ENCODE measurements at regions not wholly inside any gene's neighbourhood (a gene's known extent, or its start where the extent isn't known, plus 50 kb on each side); places are given as distances from the start of the nearest gene placed in this dataset.

- TF ChIP-seq TEAD4 (IDR thresholded peaks at IDR 0.05): no peak
- no peak for TF ChIP-seq CREB1 (IDR thresholded peaks at IDR 0.05; ENCODE audit: low read depth)
- TF ChIP-seq MAX (IDR thresholded peaks at IDR 0.05): no peak
- TF ChIP-seq CEBPB (IDR thresholded peaks at IDR 0.05): no peak
- no peak for TF ChIP-seq REST (IDR thresholded peaks at IDR 0.05; ENCODE audit: low read depth)
- TF ChIP-seq ZBTB7A (IDR thresholded peaks at IDR 0.05; ENCODE audit: low read depth): no peak
- no peak for TF ChIP-seq NFIC (IDR thresholded peaks at IDR 0.05)
- no peak for TF ChIP-seq TCF12 (IDR thresholded peaks at IDR 0.05; ENCODE audit: low read depth)
- no peak for TF ChIP-seq USF1 (IDR thresholded peaks at IDR 0.05)
- no peak for TF ChIP-seq YY1 (IDR thresholded peaks at IDR 0.05; ENCODE audit: low read depth)
- TF ChIP-seq RAD21 (IDR thresholded peaks at IDR 0.05; ENCODE audit: low read depth): no peak
- no peak for TF ChIP-seq EGR1 (IDR thresholded peaks at IDR 0.05)
- no peak for TF ChIP-seq TAF1 (IDR thresholded peaks at IDR 0.05; ENCODE audit: low read depth)
- TF ChIP-seq FOXM1 (IDR thresholded peaks at IDR 0.05; ENCODE audit: borderline replicate concordance, low read depth): no peak
- no peak for TF ChIP-seq EP300 (IDR thresholded peaks at IDR 0.05; ENCODE audit: borderline replicate concordance)
Observed at GRCh38 chr1:8191474-8191873, 126.4 kb upstream of the SLC45A1 start.

- TF ChIP-seq NFIC (IDR thresholded peaks at IDR 0.05) (no peak), ZBTB7A (IDR thresholded peaks at IDR 0.05; ENCODE audit: low read depth) (no peak), TCF12 (IDR thresholded peaks at IDR 0.05; ENCODE audit: low read depth) (no peak), EP300 (IDR thresholded peaks at IDR 0.05; ENCODE audit: borderline replicate concordance) (no peak), TAF1 (IDR thresholded peaks at IDR 0.05; ENCODE audit: low read depth) (no peak), USF1 (IDR thresholded peaks at IDR 0.05) (no peak), EGR1 (IDR thresholded peaks at IDR 0.05) (no peak), MAX (IDR thresholded peaks at IDR 0.05) (no peak), FOXM1 (IDR thresholded peaks at IDR 0.05; ENCODE audit: borderline replicate concordance, low read depth) (no peak), REST (IDR thresholded peaks at IDR 0.05; ENCODE audit: low read depth) (no peak), CREB1 (IDR thresholded peaks at IDR 0.05; ENCODE audit: low read depth) (no peak), RAD21 (IDR thresholded peaks at IDR 0.05; ENCODE audit: low read depth) (no peak), YY1 (IDR thresholded peaks at IDR 0.05; ENCODE audit: low read depth) (no peak), CEBPB (IDR thresholded peaks at IDR 0.05) (no peak), TEAD4 (IDR thresholded peaks at IDR 0.05) (no peak)
Observed at GRCh38 chr1:8189931-8190483, 127.9 kb upstream of the SLC45A1 start.

- no peak for TF ChIP-seq USF1 (IDR thresholded peaks at IDR 0.05)
- TF ChIP-seq TCF12 (IDR thresholded peaks at IDR 0.05; ENCODE audit: low read depth): no peak
- TF ChIP-seq FOXM1 (IDR thresholded peaks at IDR 0.05; ENCODE audit: borderline replicate concordance, low read depth): no peak
- no peak for TF ChIP-seq CREB1 (IDR thresholded peaks at IDR 0.05; ENCODE audit: low read depth)
- no peak for TF ChIP-seq MAX (IDR thresholded peaks at IDR 0.05)
- no peak for TF ChIP-seq NFIC (IDR thresholded peaks at IDR 0.05)
- TF ChIP-seq EP300 (IDR thresholded peaks at IDR 0.05; ENCODE audit: borderline replicate concordance): no peak
- no peak for TF ChIP-seq REST (IDR thresholded peaks at IDR 0.05; ENCODE audit: low read depth)
- TF ChIP-seq CEBPB (IDR thresholded peaks at IDR 0.05): no peak
- TF ChIP-seq ZBTB7A (IDR thresholded peaks at IDR 0.05; ENCODE audit: low read depth): no peak
Observed at GRCh38 chr1:8185400-8185799, 132.5 kb upstream of the SLC45A1 start.

Data from Ishikawa (cell line).